A673 (cell line): ENCODE measurements at regions not wholly inside any gene's neighbourhood (a gene's known extent, or its start where the extent isn't known, plus 50 kb on each side); places are given as distances from the start of the nearest gene placed in this dataset.

Experiments
- BruUV-seq: library from RNA; stranded (reverse); fragments of 400-500 nt; replicated peaks from 2 replicates; lab custom pipeline; 2021; lab: Mats Ljungman, UMichigan
- CTCF ChIA-PET: fragments of 300-600 bp; sonication (Branson Sonifier 250); formaldehyde crosslinking; loops from one replicate; lab custom pipeline; 2022; ENCODE audit warnings: antibody characterized with exemption; lab: Charles Lee
- POLR2A ChIA-PET: fragments of 300-600 bp; sonication (Branson Sonifier 250); formaldehyde crosslinking; loops from one replicate; lab custom pipeline; 2022; ENCODE audit warnings: antibody characterized with exemption; ENCODE audit not compliant: low non-redundant PET; lab: Charles Lee
- DNase-seq: peaks from one replicate; pipeline ENCODE4 v3.0.0-alpha.2; 2015; ENCODE audit warnings: low spot score
- H3K27ac ChIP-seq: fragments of 200-600 bp; sonication (generic); 2 replicates; pipeline ENCODE4 v1.5.1; 2016; ENCODE audit warnings: mixed run types, low read depth, mild to moderate bottlenecking, mixed read lengths, antibody characterized with exemption, low read length; ENCODE audit not compliant: poor library complexity, severe bottlenecking
- H3K27me3 ChIP-seq: fragments of 200-600 bp; sonication (generic); replicated peaks from 2 replicates; pipeline ENCODE4 v1.6.1; 2017; ENCODE audit warnings: mixed run types, low read depth, mild to moderate bottlenecking, mixed read lengths, antibody characterized with exemption, low read length; ENCODE audit not compliant: insufficient read depth, poor library complexity
- H3K36me3 ChIP-seq: fragments of 200-600 bp; sonication (generic); 2 replicates; pipeline ENCODE4 v1.6.1; 2016; ENCODE audit warnings: mixed run types, mild to moderate bottlenecking, mixed read lengths, antibody characterized with exemption, low read length; ENCODE audit not compliant: insufficient read depth, poor library complexity, severe bottlenecking
- H3K4me1 ChIP-seq: fragments of 200-600 bp; sonication (generic); 2 replicates; pipeline ENCODE4 v1.6.1; 2017; ENCODE audit warnings: mixed run types, mild to moderate bottlenecking, mixed read lengths, antibody characterized with exemption, low read length; ENCODE audit not compliant: insufficient read depth, poor library complexity, severe bottlenecking
- H3K4me3 ChIP-seq: fragments of 200-600 bp; sonication (generic); 2 replicates; pipeline ENCODE4 v1.5.1; 2016; ENCODE audit warnings: low read depth, mixed run types, mild to moderate bottlenecking, mixed read lengths, low read length; ENCODE audit not compliant: poor library complexity, severe bottlenecking
- H3K9me3 ChIP-seq: fragments of 200-600 bp; sonication (generic); 2 replicates; pipeline ENCODE4 v1.6.1; 2016; ENCODE audit warnings: mixed run types, low read depth, mild to moderate bottlenecking, mixed read lengths, antibody characterized with exemption, low read length; ENCODE audit not compliant: poor library complexity, severe bottlenecking
- CTCF ChIP-seq: fragments of 300-800, 200-600 bp; sonication (generic); conservative IDR thresholded peaks from 2 replicates; pipeline ENCODE4 v1.5.1; 2017; ENCODE audit warnings: low read depth, mild to moderate bottlenecking, antibody characterized with exemption, low read length, moderate library complexity, mixed read lengths
- EZH2 ChIP-seq: fragments of 200-600 bp; sonication (generic); IDR thresholded peaks from 2 replicates; pipeline ENCODE4 v1.6.1; 2017; ENCODE audit warnings: borderline replicate concordance, low read depth, mild to moderate bottlenecking, mixed read lengths, antibody characterized with exemption, low read length; ENCODE audit not compliant: poor library complexity, severe bottlenecking
- intact Hi-C: fragments of 100-400 bp; cut with micrococcal nuclease; formaldehyde crosslinking; loops from one replicate; pipeline ENCODE4 v1.10.0; 2022; ENCODE audit not compliant: unreplicated experiment

- BruUV-seq: no TSS peak
- H3K27ac ChIP-seq: no peak overlapping the region
- no peak for DNase-seq
Measured at GRCh38 chr7:46741938-46742540, 821.0 kb upstream of the IGFBP3 start.

GRCh38 chr7:46741181-46741580 lies 820.1 kb upstream of the IGFBP3 start:
- Histone ChIP-seq H3K4me3 (no peak overlapping the region), H3K27ac (no peak overlapping the region), H3K27me3 (no peaks in the 10 kb centered on the region), H3K4me1 (no peaks in the 10 kb centered on the region), H3K9me3 (no peaks in the 10 kb centered on the region), H3K36me3 (no peaks in the 10 kb centered on the region)
- ChIA-PET CTCF (interaction anchor here (0.6 kb wide), 1 partner anchor 237 kb away, joined by 4 read pairs; no protein-coding TSS in a partner anchor), POLR2A (no interaction called here)
- no TSS peak for BruUV-seq
- DNase-seq: no peak
- intact Hi-C loops: no loop called here
- TF ChIP-seq CTCF: no peak
- TF ChIP-seq EZH2: no peak

More at GRCh38 chr7:46741938-46742540, 821.0 kb upstream of the IGFBP3 start:
- no peaks in the 10 kb centered on the region for H3K36me3 ChIP-seq
- H3K9me3 ChIP-seq: no peaks in the 10 kb centered on the region
- TF ChIP-seq EZH2: no peak
- no peak for TF ChIP-seq CTCF
- no peak overlapping the region for H3K4me3 ChIP-seq
- H3K27me3 ChIP-seq: no peaks in the 10 kb centered on the region
- ChIA-PET CTCF (no interaction called here), POLR2A (no interaction called here)
- intact Hi-C loops: no loop called here
- H3K4me1 ChIP-seq: no peaks in the 10 kb centered on the region

DNA sequence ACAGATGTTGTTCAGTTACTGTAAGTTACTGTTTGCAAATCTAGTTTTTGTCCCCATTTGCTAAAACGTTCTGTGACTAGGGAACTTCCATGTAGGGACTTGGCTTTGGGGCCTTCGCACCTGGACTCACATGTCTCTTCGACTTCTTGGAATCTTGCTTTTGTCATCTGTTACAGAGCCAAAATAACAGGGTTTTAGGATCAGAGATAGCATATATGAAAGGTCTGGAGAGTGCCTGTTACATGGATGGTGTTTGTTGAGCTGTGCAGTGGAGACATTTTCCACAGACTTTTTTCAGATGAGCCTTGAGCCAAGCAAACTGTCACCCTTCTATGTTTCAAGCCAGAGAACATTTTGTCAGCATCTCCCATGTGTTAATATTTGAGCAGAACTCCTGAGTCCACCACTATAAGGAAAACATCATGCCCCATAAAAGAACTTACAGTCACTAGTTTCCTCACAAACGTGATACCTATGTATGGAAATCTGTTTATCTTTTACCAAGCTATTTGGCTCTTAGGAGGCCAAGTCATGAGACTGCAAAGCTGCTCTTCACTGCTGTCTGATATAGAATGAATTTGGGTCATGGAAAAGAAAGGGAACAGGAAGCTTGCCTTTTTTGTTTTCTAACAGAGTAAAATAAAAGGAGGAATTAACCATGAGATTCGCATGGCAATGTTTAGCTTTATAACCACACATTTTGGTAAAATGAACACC lies 818.6 kb upstream of the IGFBP3 start:
- intact Hi-C loops: no loop called here
- H3K4me3 ChIP-seq: no peak overlapping the region
- no TSS peak for BruUV-seq
- CTCF ChIA-PET: no interaction called here
- H3K36me3 ChIP-seq: no peaks in the 10 kb centered on the region
- no peaks in the 10 kb centered on the region for H3K27me3 ChIP-seq
- no peak for TF ChIP-seq CTCF
- TF ChIP-seq EZH2: no peak
- POLR2A ChIA-PET: no interaction called here
- H3K4me1 ChIP-seq: no peaks in the 10 kb centered on the region
- DNase-seq: no peak
- H3K27ac ChIP-seq: no peak overlapping the region
- no peaks in the 10 kb centered on the region for H3K9me3 ChIP-seq
